GM23248 (cell line): ENCODE measurements at regions not wholly inside any gene's neighbourhood (a gene's known extent, or its start where the extent isn't known, plus 50 kb on each side); places are given as distances from the start of the nearest gene placed in this dataset.

Source experiments
- DNase-seq: peaks from one replicate; pipeline ENCODE4 v3.0.0-alpha.2; 2015
- H2AFZ ChIP-seq: fragments of 200-600 bp; sonication (generic); 2 replicates; pipeline ENCODE4 v1.6.1; 2016; ENCODE audit warnings: antibody characterized with exemption
- H3F3A ChIP-seq: fragments of 200-600 bp; sonication (generic); 2 replicates; pipeline ENCODE4 v1.6.1; 2016; ENCODE audit warnings: mild to moderate bottlenecking, antibody characterized with exemption, mixed run types; ENCODE audit not compliant: insufficient read depth
- H3K27ac ChIP-seq: fragments of 200-600 bp; sonication (generic); 2 replicates; pipeline ENCODE4 v1.5.1; 2016; ENCODE audit warnings: mild to moderate bottlenecking
- H3K27me3 ChIP-seq: fragments of 200-600 bp; sonication (generic); replicated peaks from 2 replicates; pipeline ENCODE4 v1.6.1; 2016; ENCODE audit warnings: mild to moderate bottlenecking; ENCODE audit not compliant: insufficient read depth
- H3K36me3 ChIP-seq: fragments of 200-600 bp; sonication (generic); 2 replicates; pipeline ENCODE4 v1.6.1; 2016; ENCODE audit warnings: low read depth, mild to moderate bottlenecking
- H3K4me1 ChIP-seq: fragments of 200-600 bp; sonication (generic); 2 replicates; pipeline ENCODE4 v1.6.1; 2016; ENCODE audit warnings: mild to moderate bottlenecking; ENCODE audit not compliant: insufficient read depth
- H3K4me2 ChIP-seq: fragments of 200-600 bp; sonication (generic); one replicate; pipeline ENCODE4 v1.6.1; 2016; ENCODE audit warnings: mild to moderate bottlenecking; ENCODE audit not compliant: unreplicated experiment
- H3K4me3 ChIP-seq: fragments of 200-600 bp; sonication (generic); 2 replicates; pipeline ENCODE4 v1.5.1; 2016; ENCODE audit warnings: mild to moderate bottlenecking
- H3K79me2 ChIP-seq: fragments of 200-600 bp; sonication (generic); 2 replicates; pipeline ENCODE4 v1.6.1; 2016; ENCODE audit warnings: mild to moderate bottlenecking; ENCODE audit not compliant: insufficient read depth
- H3K9ac ChIP-seq: fragments of 200-600 bp; sonication (generic); 2 replicates; pipeline ENCODE4 v1.6.1; 2016; ENCODE audit warnings: mild to moderate bottlenecking
- H3K9me2 ChIP-seq: fragments of 200-600 bp; sonication (generic); 2 replicates; pipeline ENCODE4 v1.6.1; 2016; ENCODE audit warnings: mixed run types, mild to moderate bottlenecking, moderate library complexity; ENCODE audit not compliant: insufficient read depth
- H3K9me3 ChIP-seq: fragments of 200-600 bp; sonication (generic); one replicate; pipeline ENCODE4 v1.6.1; 2017; ENCODE audit warnings: low read depth
- H4K20me1 ChIP-seq: fragments of 200-600 bp; sonication (generic); 2 replicates; pipeline ENCODE4 v1.6.0; 2016; ENCODE audit not compliant: insufficient read depth
- EZH2 ChIP-seq: fragments of 200-600 bp; sonication (generic); IDR thresholded peaks from 2 replicates; pipeline ENCODE4 v1.6.1; 2018; ENCODE audit warnings: antibody characterized with exemption, mild to moderate bottlenecking; ENCODE audit not compliant: insufficient read depth, poor library complexity, severe bottlenecking
- EZH2phosphoT487 ChIP-seq: fragments of 200-600 bp; sonication (generic); IDR thresholded peaks from 2 replicates; pipeline ENCODE4 v1.6.1; 2018; ENCODE audit warnings: antibody characterized with exemption, moderate library complexity, mild to moderate bottlenecking, low read depth; ENCODE audit not compliant: insufficient read depth
- WGBS, 2 experiments: methylation state at CpG; one replicate each; pipeline ENCODE4 v1.1.6; 2015 to 2017; ENCODE audit warnings: low lambda C conversion rate in 2 of 2, low coverage in 1 of 2; ENCODE audit errors: missing lambda C conversion rate in 2 of 2; 5-methylcytosine and 5-hydroxymethylcytosine counted together
- in situ Hi-C: fragments of 300-500 bp; cut with MboI; formaldehyde crosslinking; loops from 2 replicates; pipeline ENCODE4 v1.15.0; 2020

GRCh38 chr6:100132005-100132404, 138.0 kb upstream of the MCHR2 start:
- H3K79me2 ChIP-seq: no peaks in the 10 kb centered on the region
- H3K27ac ChIP-seq: no peak overlapping the region
- in situ Hi-C loops: no loop called here
- H3F3A ChIP-seq: no peaks in the 10 kb centered on the region
- no peaks in the 10 kb centered on the region for H3K9me3 ChIP-seq
- no peak overlapping the region for H3K4me2 ChIP-seq
- H2AFZ ChIP-seq: no peak overlapping the region
- no peak overlapping the region for H3K4me3 ChIP-seq
- no peaks in the 10 kb centered on the region for H3K9me2 ChIP-seq
- H3K4me1 ChIP-seq: no peaks in the 10 kb centered on the region
- no peak for DNase-seq
- H3K27me3 ChIP-seq: no peaks in the 10 kb centered on the region
- no peaks in the 10 kb centered on the region for H4K20me1 ChIP-seq
- H3K36me3 ChIP-seq: no peaks in the 10 kb centered on the region
- TF ChIP-seq EZH2 (no peak), EZH2phosphoT487 (no peak)
- H3K9ac ChIP-seq: no peak overlapping the region

DNA sequence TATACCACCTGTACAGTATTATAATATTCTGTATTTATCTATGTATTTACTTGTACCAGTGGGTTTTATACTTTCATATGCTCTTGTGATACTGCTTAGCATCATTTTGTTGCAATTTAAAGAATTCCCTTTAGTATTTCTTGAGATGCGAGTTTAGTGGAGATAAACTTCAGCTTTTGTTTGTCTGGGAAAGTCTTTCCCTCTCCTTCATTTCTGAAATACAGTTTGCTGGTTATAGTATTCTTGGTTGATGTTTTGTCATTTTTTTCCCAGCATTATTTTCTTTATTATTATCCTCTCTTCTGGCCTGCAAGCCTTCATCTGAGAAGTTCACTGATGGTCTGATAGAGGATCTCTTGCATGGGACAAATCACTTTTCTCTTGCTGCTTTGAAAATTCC, 136.6 kb upstream of the MCHR2 start:
- no peak for TF ChIP-seq EZH2
- no peak for TF ChIP-seq EZH2phosphoT487
- Histone ChIP-seq H3K79me2 (no peaks in the 10 kb centered on the region), H3K4me3 (no peak overlapping the region), H3K27ac (no peak overlapping the region), H3K9me3 (no peaks in the 10 kb centered on the region), H3K4me2 (no peak overlapping the region), H3K36me3 (no peaks in the 10 kb centered on the region), H3K27me3 (no peaks in the 10 kb centered on the region), H3F3A (no peaks in the 10 kb centered on the region), H3K9me2 (no peaks in the 10 kb centered on the region), H2AFZ (no peak overlapping the region), H3K9ac (no peak overlapping the region), H4K20me1 (no peaks in the 10 kb centered on the region), H3K4me1 (no peaks in the 10 kb centered on the region)
- DNase-seq: no peak
- in situ Hi-C loops: no loop called here
- WGBS, 2 experiments: 75 to 97% methylated on average over 1 of the region's 1 CpG

DNA sequence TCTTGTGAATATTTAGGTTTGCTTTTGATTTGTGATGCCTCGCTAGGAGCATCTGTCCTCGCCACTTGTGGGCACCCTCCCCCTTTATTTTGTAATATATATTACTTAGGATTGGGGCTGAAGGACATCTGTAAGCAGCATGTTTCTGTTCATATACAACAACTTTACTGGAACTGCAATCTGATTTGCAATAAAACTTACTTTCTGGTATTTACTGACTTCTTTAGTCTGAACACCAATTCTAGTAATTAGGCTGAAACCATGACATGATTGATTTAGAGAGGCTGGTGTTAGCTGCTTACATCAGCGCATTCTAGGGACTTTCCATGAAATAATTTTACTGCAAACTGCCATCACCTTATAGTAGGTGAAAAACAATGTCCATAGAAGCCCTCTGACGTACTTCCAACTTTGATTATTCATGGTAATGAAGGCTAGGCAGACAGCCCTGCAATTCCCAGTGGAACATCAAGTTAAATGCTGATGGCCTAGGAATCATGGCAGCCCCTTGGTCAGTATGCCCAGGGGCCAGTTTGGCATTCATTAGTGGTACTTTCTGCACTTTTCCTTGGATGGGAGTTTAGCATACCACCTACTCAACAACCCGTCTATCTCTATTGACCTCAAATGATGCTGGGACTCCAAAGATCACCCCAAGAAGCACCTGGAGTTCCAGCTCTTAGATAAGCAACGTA, 132.9 kb upstream of the MCHR2 start:
- H3K27me3 ChIP-seq: no peaks in the 10 kb centered on the region

DNA sequence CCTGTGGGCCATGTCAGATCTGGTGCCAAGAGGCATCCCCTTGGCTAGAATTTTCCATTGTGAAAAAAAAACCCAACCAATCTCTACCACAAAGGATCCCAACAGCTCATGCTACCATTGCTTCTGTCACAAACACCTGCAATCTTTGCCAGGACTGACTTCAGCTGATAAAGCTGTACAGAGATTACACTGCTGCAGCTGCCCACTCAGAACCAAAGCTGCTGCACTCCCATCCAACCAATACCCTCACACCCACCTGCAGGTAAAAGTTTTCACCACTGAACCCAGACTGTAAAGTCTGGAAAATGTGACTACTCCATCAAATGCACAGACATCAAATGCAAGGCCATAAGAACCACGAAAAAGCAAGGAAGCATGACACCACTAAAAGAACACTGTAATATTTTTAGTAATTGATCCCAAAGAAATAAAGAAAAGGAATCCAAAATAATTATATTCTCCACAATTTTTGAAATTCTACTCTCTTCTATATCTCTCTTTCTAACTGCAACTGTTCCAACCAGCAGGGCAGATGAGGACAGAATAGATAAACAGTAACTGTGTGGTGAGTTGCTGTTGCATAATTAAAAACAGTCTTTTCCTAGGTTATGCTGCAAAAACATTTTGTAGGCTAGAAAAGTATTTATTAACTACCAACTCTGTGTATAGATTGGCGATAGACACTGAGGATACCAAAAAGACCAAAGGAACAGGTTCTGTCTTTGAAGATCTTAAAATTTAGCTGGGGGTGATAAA, 128.0 kb upstream of the MCHR2 start:
- H3K4me1 ChIP-seq: peaks cover 12% of the 10 kb centered on the region
- WGBS, 2 experiments: 14 to 22% methylated on average over 2 of the region's 2 CpGs
- TF ChIP-seq EZH2 (no peak), EZH2phosphoT487 (no peak)
- H3K36me3 ChIP-seq: no peaks in the 10 kb centered on the region
- H3K9me3 ChIP-seq: no peaks in the 10 kb centered on the region
- no peak overlapping the region for H3K27ac ChIP-seq
- no peak overlapping the region for H2AFZ ChIP-seq
- no peak overlapping the region for H3K4me3 ChIP-seq
- H4K20me1 ChIP-seq: no peaks in the 10 kb centered on the region
- H3K4me2 ChIP-seq: no peak overlapping the region
- peak; percentile 32 for DNase-seq
- H3K9me2 ChIP-seq: no peaks in the 10 kb centered on the region
- no peaks in the 10 kb centered on the region for H3F3A ChIP-seq
- no peaks in the 10 kb centered on the region for H3K27me3 ChIP-seq
- in situ Hi-C loops: no loop called here
- H3K79me2 ChIP-seq: no peaks in the 10 kb centered on the region
- H3K9ac ChIP-seq: no peak overlapping the region

More for the DNA sequence above, 132.9 kb upstream of the MCHR2 start:
- no peaks in the 10 kb centered on the region for H3K9me3 ChIP-seq
- H3K9ac ChIP-seq: no peak overlapping the region
- H3K79me2 ChIP-seq: no peaks in the 10 kb centered on the region
- 52 to 57% methylated on average over 6 of the region's 6 CpGs for WGBS, 2 experiments
- H3K36me3 ChIP-seq: no peaks in the 10 kb centered on the region
- H3K27ac ChIP-seq: no peak overlapping the region
- DNase-seq: no peak
- H3K4me1 ChIP-seq: peaks cover 5% of the 10 kb centered on the region; the same call in 1 of the 2 replicates
- no peaks in the 10 kb centered on the region for H3K9me2 ChIP-seq
- H3K4me2 ChIP-seq: no peak overlapping the region
- in situ Hi-C loops: no loop called here
- TF ChIP-seq EZH2phosphoT487 (no peak), EZH2 (no peak)
- no peak overlapping the region for H2AFZ ChIP-seq
- H3F3A ChIP-seq: no peaks in the 10 kb centered on the region
- H3K4me3 ChIP-seq: no peak overlapping the region
- no peaks in the 10 kb centered on the region for H4K20me1 ChIP-seq
